GM18498 (cell line): ENCODE measurements at regions not wholly inside any gene's neighbourhood (a gene's known extent, or its start where the extent isn't known, plus 50 kb on each side); places are given as distances from the start of the nearest gene placed in this dataset.
"Not testable (repeated sequence)": the region's sequence is repeated elsewhere in the genome, so short reads cannot be mapped to it uniquely, and the experiment has no call there.

Experiments used
- ATAC-seq: cut with Tn5 transposase; IDR thresholded peaks from one replicate; pipeline ENCODE4 v1.9.1; 2021; ENCODE audit warnings: mild to moderate bottlenecking, moderate library complexity; ENCODE audit not compliant: unreplicated experiment

DNA sequence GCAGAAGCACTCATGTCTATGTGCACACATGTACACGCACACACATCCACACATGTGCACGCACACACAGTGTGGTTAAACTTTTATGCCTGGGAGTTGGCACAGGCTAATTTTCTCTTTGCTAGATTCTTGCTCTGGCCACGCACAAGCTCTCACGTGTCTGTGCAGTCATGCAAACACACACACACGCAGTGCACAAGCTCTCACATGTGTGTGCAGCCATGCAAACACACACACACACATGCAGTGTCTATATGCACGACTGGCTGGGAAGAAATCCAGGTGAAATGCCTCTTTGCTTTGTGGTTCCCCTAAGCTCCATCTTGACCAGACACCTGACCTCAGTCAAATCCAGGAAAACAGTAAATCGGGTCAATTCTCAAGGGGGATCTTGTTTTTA is 138.0 kb downstream of the SHOX start:
- ATAC-seq = no peak

DNA sequence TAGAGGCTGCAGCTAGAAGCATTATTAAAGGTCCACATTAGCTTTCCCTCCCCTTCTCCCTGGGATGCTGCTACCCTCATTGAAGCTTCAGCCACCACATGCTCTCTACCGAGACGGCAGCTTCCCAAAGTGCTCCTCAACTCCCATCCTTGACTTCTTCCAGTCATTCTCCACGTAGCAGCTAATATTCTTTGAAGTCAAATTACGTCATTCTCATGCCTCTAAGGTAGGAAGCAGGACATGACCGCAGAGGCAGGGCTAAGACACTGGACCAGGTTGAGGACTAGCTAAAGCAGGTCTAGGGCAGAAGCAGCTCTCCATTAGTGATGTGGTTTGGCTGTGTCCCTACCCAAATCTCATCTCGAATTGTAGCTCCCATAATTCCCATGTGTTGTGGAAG is 128.3 kb downstream of the SHOX start:
- ATAC-seq = no peak

DNA sequence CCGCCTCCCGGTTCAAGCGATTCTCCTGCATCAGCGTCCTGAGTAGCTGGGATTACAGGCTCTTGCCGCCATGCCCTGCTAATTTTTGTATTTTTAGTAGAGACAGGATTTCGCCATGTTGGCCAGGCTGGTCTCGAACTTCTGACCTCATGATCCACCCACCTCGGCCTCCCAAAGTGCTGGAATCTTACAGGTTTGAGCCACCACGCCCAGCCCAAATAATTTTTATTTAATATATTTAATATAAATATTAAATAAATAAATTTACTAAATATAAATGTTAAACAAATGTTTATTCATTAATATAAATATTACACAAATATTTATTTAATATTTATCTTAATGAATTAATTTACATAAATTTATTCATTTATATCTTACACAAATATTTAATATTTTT is 120.2 kb downstream of the SHOX start:
- no peak for ATAC-seq

DNA sequence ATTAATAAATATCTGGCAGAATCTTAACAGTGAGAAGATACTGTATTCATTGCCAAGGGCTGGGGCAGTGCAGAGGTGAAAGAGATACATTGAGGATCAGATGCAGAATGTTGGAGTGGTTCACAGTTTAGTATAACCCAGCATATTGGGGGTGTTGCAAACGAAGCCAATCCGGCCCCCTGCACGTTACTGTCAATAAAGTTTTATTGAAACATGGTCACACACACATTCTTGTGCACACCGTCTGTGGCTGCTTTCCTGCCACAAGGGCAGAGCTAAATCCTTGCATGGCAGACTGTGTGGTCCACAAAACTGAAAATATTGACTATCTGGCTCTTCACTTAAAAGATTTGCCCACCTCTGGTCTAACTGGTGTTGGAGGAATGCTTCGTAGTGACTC is 119.7 kb downstream of the SHOX start:
- no peak for ATAC-seq

DNA sequence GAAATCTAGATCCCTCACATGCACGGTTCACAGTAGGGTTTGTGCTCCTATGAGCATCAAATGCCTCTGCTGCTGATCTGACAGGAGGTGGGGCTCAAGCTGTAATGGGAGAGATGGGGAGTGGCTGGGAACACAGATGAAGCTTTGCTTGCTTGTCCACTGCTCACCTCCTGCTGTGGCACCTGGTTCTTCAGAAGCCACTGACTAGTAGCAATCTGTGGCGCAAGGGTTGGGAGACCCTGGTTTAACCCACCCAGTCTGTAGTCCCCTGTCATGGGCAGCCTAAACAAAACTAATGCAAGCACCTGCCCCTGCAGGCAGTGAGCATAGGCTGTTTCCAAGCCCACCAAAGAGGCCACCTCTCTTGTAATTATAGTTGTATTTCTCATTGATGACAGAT is 116.6 kb downstream of the SHOX start:
- ATAC-seq = no peak

DNA sequence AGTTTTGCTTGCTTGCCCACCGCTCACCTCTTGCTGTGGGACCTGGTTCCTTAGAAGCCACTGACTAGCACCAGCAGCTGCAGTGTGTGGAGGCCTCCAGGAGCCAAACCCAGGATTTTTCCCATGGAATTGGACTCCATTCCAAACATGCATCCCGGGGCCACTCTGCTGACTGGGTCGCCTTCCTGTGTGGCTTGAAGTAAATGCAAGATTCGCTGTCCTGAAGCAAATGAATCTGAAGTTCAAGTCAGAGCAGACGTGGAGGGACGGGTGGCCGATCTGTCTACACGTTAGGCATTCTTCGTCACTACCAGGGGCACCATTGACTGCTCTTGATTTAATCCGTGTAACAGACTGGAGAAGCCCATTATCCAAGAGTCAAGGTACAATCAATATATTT is 109.0 kb downstream of the SHOX start:
- no peak for ATAC-seq

DNA sequence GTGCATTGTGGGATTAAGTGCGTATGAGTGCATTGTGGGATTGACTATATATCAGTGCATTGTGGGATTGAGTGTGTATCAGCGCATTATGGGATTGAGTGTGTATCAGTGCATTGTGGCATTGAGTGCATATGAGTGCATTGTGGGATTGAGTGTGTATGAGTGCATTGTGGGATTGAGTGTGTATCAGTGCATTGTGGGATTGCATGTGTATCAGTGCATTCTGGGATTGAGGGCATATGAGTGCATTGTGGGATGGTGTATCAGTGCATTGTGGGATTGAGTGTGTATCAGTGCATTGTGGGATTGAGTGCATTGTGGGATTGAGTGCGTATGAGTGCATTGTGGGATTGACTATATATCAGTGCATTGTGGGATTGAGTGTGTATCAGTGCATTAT is 106.4 kb downstream of the SHOX start:
- not testable (repeated sequence) for ATAC-seq

DNA sequence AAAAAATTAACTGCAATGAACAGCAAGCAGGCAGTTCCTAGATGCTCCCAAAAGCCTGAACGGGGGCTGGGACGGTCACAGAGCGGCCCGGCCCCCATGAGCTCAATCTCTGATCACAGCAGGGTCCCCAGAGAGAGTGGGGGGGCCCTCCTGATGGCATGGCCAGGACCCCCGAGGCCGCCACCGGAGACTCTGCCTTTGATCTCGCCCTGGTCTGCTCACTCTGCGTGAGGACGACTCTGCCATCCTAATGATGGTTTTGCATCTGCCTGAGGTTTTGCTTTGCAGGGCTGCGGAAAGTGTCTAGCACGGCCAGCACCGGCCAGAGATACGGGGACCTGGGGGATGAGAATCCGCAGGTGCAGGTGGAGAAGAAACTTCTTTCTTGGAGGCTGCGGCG is 103.8 kb downstream of the SHOX start:
- ATAC-seq = no peak

DNA sequence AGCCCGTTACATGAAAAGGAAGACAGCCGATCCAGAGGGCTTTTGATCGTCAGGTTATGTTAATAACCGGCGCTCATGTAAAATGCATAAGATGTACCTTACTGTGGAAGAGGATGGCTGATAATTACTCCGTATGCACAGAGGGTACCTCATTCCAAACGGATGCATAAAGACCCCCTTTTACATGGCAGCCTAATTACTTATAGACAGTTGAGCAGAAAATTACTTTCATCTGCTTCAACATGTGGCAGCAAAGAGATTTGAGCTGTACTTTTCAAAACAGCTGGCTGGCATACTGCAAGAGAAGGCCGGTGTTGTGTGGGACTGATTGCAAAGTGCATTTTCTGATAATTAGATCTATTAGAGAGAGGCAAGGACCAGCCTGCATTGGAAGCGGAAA is 103.4 kb downstream of the SHOX start:
- ATAC-seq = no peak

DNA sequence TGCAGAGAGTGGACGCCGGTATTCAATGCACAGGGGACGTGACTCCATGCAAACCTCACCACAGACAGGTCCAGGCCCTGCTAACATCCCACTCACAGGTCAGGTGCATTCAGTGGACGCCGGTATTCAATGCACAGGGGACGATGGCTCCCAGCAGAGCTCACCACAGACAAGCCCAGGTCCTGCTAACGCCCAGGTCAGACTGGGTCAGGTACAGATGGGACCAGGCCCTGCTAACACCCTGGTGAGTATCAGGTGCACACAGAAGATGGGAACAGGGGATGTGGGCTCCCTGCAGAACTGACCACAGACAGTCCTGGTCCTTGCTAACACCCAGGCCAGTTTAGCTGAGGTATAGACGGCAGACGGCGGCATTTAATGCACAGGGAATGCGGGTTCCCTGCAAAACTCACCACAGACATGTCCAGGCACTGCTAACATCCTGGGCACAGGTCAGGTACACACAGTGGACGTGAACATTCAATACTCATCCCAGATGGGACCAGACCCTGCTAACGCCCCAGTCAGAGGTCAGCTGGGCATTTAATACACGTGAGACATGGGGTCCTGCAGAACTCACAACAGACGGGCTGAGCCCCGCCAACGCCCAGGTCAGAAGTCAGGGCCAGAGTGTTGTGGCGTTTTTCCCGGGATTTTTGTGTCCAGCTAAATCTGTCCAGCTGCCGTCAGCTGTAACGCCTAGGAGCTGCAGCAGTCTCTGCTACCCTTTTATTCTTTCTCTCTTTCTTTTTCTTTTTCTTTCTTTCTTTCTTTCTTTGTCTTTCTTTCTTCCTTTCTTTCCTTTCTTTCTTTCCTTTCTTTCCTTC is 99.2 kb downstream of the SHOX start:
- ATAC-seq = no peak

DNA sequence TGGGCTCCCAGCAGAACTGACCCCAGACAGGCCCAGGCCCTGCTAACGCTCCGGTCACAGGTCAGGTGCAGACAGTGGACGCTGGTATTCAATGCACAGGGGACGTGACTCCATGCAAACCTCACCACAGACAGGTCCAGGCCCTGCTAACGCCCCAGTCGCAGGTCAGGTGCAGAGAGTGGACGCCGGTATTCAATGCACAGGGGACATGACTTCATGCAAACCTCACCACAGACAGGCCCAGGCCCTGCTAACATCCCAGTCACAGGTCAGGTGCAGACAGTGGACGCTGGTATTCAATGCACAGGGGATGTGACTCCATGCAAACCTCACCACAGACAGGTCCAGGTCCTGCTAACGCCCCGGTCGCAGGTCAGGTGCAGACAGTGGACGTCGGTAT is 98.5 kb downstream of the SHOX start:
- not testable (repeated sequence) for ATAC-seq

DNA sequence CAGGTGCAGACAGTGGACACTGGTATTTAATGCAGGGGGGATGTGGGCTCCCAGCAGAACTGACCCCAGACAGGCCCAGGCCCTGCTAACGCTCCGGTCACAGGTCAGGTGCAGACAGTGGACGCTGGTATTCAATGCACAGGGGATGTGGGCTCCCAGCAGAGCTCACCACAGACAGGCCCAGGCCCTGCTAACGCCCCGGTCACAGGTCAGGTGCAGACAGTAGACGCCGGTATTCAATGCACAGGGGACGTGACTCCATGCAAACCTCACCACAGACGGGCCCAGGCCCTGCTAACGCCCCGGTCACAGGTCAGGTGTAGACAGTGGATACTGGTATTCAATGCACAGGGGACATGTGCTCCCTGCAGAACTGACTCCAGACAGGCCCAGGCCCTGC is 98.0 kb downstream of the SHOX start:
- not testable (repeated sequence) for ATAC-seq

DNA sequence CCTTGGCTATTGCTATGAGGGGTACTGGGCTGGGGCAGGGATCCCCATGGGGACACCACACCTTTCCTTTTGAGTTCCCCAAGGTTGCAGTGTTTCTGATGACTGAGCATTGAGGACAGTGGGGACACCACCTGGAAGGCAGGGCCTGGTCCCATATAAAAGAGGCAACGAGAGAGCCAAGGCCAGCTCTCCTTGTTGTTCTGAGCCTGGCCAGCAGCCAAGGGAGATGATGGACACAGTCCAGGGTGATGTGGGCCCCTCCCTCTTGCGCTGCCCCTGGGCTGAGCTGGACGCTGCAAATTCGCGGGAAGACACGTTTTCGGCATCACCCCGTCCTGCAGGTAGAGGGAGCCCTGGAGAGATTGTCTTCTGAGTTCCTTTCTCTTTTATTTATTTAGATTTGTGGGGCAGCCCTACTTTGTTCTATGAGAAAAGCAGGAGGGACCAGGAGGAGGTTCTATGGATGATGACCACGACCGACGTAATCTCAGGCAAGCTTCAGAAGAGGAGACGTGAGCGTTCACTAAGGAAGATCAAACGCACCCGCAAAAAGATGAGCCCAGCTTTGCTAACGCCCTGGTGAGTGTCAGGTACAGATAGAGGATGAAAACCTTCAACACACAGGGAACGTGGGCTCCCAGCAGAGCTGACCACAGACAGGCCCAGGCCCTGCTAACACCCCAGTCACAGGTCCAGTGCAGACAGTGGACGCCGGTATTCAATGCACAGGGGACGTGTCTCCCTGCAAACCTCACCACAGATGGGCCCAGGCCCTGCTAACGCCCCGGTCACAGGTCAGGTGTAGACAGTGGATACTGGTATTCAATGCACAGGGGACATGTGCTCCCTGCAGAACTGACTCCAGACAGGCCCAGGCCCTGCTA is 97.4 kb downstream of the SHOX start:
- no peak for ATAC-seq

DNA sequence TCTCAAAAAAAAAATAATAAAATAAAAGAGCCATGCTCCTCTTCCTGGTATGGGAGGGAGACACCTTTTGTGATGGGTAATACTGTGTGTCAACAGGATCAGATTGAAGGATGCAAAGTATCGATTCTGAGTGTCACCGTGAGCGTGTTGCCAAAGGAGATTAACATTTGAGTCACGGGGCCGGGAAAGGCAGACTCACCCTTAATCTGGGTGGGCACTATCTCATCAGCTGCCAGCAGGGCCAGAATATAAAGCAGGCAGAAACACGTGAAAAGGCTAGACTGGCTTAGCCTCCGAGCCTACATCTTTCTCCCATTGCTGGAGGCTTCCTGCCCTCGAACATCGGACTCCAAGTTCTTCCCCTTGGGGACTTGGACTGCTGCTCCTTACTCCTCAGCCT is 95.4 kb downstream of the SHOX start:
- ATAC-seq = no peak

DNA sequence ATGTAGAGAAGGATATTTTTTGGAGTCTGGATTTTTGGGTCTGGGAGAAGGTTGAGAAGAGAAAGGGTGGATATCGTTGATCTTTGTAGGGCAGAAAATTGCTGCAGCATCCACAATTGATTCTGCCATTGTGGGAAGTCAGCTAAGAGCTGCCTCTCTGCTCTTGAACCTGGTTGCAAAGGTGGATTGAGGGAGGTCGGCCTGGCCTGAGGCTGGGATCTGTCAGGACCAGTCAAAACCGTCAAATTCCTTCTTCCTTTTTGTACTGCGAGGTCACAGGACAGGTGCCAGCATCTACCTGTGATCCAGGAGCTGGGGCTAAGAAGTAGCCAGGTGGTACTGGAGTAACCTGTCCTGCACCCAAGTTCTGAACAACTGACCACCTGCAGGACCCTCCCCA is 93.7 kb downstream of the SHOX start:
- no peak for ATAC-seq

DNA sequence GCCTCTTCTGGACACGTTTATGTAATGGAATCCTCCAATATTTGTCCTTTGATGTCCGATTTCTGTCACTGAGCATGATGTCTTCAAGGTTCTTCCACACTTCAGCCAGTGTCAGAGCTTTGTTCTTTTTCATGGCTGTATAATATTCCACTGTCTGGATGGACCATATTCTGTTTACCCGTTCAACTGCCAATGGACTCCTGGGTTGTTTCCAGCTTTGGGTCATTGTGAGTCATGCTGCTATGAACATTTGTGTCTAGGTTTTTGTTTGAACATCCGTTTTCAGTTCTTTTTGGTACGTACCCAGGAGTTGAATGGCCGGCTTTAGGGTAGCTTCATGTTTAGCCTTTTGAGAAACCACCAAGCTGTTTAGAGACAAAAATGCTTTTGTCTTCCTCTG is 93.2 kb downstream of the SHOX start:
- no peak for ATAC-seq

DNA sequence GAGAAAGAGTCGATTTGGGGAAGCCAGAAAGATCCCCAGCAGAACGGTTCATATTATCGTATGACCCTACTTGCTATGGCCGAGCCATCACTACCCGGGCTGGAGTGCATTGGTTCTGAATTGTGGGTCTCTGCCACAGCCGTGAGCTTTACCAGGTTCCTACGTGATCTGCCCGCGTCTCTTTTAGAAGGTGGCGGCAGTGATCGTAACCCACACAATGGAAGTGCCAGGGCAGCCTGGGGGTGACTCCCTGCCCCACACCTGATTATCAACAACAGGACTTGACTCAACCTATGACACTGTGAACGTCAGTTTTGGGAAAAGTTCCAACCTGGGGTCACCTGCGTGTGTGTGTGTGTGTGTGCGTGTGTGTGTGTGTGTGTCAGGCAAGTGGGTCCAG is 90.8 kb downstream of the SHOX start:
- ATAC-seq = no peak

DNA sequence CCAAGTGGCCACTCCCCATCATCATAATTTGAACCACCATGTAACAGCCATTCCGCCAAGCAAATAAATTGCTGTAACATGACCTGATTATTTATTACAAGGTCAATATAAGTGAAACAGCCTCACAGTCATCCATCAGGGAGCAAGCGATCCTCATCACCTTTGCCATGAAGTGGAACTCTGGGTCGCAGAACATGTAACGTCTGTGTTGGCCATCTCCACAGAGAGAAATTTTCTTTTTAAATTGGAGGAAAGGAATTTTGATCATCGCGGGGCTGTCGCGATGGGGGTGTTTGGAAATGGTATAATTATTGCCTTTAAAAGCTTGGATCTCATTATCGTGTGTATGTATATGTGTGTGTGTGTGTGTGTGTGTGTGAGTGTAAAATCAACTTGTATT is 90.2 kb downstream of the SHOX start:
- ATAC-seq = no peak

DNA sequence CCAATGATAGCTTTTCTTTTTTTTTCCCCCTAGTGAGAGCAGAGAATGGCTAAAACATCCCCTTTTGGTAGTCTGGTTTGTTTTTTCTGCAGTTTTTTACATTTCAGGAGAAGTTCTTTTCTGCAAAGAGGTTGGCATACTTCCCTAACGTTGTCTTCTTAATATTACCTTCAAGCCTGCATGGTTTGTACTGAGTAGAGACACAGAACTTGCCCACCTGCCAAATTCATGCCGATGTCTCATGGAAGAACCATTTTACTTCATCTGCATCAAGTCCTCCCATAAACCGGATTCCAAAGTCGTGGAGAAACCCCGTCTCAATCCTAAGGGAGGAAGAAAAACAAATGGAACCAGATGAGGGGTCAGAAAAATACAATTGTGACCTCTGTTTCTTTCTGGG is 89.7 kb downstream of the SHOX start:
- ATAC-seq = no peak

DNA sequence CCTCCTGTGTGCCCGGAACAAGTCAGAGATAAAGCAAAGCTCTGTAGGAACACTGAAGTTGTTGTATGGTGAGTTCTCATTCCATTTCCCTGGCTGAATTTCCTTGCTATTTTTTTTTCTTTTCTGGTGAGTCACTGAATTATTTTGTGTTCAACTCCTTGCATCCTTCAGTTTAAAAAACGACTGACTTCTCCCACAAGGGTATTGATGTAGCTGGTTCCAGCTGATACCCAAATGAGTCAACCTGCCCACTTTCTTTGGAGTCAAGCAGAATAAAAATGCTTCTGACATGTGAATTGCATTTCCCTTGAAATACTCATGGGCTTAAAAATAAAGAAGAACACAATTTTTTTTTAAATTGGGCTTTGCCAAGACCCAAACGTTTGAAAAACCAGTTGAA is 85.5 kb downstream of the SHOX start:
- no peak for ATAC-seq

DNA sequence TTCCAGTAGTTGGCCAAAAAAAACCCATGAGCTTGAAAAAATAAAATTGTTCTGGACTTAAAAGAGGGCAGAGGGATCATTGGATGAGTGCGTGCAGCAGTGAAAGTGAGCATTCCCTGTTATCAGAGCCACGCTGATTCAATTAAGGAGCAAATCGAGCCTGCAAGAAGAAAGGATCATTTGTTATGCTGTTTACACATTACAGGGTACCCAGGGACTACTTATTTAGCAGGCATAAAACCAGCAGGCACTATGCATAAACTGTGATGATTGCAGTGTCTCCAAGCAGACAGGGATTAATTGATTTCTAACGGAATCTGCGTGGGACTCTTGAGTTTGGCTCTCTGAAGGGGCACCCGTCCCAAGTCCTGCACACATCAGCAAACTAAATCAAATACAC is 83.5 kb downstream of the SHOX start:
- no peak for ATAC-seq
